GM21515 (cell line): ENCODE measurements at regions not wholly inside any gene's neighbourhood (a gene's known extent, or its start where the extent isn't known, plus 50 kb on each side); places are given as distances from the start of the nearest gene placed in this dataset.
"Not testable (repeated sequence)": the region's sequence is repeated elsewhere in the genome, so short reads cannot be mapped to it uniquely, and the experiment has no call there.

Experiments used
- ATAC-seq: cut with Tn5 transposase; IDR thresholded peaks from one replicate; pipeline ENCODE4 v1.9.1; 2021; ENCODE audit not compliant: unreplicated experiment

- ATAC-seq = no peak
Observed at GRCh38 chr13:69283301-69283700, 824.3 kb upstream of the ATXN8OS start.

DNA sequence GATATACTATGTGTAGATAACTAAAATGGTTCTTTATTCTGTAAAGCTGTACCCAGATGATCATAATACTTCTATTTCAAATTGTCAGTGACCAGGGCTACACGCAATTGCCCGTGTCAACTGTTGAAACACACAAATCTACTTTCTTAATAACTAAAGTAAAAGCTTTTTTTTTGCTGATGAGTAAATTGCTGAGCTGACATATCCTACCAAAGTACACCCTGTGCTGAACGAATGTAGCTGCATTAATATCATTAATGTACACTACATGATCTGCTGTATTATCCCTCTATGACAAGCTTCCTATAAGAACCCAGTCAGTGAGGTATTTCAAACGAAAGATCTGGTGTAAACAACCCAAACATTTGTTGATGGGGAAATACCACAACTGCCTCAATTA lies 827.2 kb upstream of the ATXN8OS start:
- ATAC-seq = no peak

- ATAC-seq = no peak
Observed at GRCh38 chr13:69279213-69279612, 828.4 kb upstream of the ATXN8OS start.

DNA sequence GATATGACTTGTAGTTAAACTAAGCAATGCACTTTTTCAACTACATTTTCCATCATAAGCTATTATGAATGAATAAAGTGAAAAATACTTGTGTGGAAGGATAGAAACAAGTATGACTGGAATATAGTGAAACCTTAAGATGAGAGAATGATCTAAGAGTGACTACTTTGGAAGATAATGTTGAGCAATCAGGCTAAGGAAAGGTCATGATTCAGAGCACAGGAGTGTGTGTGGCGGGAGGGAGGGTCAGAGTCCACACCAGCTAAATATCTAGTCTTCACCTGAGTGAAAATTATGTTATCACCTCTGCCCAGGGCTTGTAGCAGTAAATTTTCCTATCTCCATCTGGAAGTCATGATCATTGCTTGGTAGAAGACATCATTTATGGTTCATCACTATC lies 833.4 kb upstream of the ATXN8OS start:
- no peak for ATAC-seq

GRCh38 chr13:69264362-69265334 lies 843.0 kb upstream of the ATXN8OS start:
- ATAC-seq = no peak

DNA sequence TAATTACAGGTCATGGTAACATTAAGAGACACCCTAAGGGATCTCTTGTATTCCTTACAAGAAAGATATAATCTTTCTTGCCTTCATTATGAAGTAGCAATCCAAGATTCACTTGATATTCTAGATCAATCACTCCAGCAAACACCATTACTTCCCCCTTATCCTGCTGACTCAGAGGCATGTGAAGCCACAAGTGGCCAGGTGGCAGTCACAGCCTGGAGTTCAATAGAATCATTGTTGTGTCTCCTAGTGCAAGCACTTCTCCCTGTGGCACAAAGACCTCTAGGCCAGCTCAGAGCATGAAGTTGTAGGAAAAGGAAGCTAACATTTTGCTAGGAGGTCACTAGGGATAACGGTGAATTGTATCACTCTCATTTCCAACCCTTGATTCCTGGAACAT lies 864.3 kb upstream of the ATXN8OS start:
- ATAC-seq = no peak

- no peak for ATAC-seq
Observed at GRCh38 chr13:69234171-69234570, 873.5 kb upstream of the ATXN8OS start.

- ATAC-seq = no peak
Observed at GRCh38 chr13:69226427-69226826, 881.2 kb upstream of the ATXN8OS start.

DNA sequence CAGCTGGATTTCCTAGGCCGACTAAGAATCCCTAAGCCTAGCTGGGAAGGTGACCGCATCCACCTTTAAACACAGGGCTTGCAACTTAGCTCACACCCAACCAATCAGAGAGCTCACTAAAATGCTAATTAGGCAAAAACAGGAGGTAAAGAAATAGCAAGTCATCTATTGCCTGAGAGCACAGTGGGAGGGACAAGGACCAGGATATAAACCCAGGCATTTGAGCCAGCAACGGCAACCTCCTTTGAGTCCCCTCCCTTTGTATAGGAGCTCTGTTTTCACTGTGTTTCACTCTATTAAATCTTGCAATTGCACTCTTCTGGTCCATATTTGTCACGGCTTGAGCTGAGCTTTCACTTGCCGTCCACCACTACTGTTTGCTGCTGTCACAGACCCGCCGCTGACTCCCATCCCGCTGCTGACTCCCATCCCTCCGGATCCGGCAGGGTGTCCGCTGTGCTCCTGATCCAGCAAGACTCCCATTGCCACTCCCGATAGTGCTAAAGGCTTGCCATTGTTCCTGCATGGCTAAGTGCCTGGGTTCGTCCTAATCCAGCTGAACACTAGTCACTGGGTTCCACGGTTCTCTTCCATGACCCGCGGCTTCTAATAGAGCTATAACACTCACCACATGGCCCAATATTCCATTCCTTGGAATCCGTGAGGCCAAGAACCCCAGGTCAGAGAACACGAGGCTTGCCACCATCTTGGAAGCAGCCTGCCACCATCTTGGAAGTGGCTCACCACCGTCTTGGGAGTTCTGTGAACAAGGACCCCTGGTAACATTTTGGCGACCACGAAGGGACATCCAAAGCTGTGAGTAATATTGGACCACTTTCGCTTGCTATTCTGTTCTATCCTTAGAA lies 885.8 kb upstream of the ATXN8OS start:
- not testable (repeated sequence) for ATAC-seq

GRCh38 chr13:69213396-69213795 lies 894.2 kb upstream of the ATXN8OS start:
- no peak for ATAC-seq

GRCh38 chr13:69204620-69205019 lies 903.0 kb upstream of the ATXN8OS start:
- ATAC-seq = no peak

GRCh38 chr13:69202996-69203395 lies 904.6 kb upstream of the ATXN8OS start:
- ATAC-seq = no peak

DNA sequence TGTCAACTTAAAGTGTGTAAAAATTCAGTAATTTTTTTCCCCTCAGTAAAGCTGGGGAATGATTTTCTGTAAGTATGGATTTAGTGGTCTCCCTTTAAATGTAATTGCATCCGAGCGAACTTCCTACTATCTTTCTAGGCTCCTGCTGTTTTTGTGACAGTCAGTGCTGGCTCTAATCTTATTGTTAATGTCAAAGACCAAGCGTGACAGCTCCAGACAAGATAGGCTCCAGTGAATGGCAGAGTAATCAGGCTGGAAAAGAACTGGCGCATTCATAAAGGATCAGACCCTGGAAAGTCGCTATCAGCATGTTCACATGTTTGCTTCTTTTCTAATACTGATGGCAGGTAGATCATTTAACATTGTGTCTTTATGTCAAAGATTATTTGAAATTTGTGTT lies 908.0 kb upstream of the ATXN8OS start:
- ATAC-seq = no peak

- ATAC-seq = no peak
Observed at GRCh38 chr13:69198706-69199105, 908.9 kb upstream of the ATXN8OS start.

DNA sequence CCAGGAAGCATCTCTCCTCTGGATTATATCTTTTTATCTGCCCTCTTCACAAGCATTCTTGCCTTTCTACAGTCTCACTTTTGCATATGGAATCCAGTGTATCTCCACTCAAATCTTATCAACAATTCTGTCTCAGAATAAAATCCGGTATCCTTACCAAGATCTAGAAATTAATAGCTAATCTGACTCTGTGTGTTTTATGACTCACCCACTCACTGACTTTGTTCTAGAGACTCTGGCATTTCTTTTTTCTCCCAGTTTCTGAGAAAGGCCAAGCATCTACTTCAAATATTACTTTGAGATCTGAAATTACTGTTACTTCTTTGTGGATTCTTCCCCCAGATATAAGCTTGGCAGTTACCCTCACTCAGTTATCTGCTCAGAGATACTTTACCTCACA lies 913.5 kb upstream of the ATXN8OS start:
- no peak for ATAC-seq

DNA sequence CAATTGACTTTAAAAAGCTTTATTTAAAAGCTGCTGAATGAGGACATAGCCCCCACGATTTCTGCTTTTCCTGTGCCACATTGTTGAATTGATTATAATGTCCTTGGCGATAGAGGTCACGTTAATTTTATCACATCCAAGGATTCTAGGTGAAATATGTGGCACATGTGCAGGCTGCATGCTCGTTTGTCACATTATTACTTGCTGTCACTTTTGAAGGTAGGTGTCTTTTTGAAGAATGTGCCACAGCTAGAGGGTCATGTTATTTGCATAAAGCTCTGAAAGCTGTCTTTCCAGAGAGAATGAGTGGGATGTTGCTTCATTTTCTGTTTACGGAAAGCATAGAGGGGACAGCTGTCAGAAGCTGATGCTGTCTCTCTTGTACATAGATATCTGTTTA lies 927.6 kb upstream of the ATXN8OS start:
- no peak for ATAC-seq

DNA sequence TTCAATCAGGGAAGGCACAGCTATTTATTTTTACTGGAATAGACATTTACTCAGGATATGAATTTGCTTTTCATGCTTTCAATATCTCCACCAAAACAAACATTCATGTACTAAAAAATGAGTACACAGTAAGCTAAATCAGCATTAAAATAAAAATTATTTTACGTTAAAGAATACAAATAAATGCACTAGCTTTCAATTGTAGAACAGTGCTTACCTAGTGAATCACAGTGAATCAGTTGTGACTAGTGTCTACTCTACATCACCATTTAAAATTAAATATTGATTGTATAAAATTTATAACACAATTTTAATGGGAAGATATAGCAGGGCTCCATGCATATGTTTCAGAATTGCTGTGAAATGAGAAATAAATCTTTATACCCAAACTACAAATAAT lies 929.6 kb upstream of the ATXN8OS start:
- no peak for ATAC-seq

DNA sequence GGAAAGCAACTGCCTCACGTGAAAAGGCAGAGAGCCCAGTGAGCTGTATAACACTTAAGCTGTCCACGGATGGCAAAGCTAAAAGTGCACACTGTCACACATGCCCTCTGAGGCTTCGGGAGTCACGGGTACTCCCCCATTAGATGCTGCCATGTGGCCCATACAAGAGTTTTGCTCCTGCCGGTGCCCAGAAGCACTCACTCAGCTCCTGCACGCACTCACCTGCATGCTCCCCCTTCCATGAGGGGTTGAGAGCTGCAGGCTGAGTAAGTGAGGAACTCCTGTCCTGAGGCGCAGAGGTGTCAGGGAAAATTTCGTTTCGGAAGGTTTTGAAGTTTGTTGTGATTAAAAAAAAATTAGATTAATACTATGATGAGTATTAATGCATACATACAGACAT lies 939.2 kb upstream of the ATXN8OS start:
- ATAC-seq = no peak

GRCh38 chr13:69155136-69155535 lies 952.5 kb upstream of the ATXN8OS start:
- no peak for ATAC-seq

DNA sequence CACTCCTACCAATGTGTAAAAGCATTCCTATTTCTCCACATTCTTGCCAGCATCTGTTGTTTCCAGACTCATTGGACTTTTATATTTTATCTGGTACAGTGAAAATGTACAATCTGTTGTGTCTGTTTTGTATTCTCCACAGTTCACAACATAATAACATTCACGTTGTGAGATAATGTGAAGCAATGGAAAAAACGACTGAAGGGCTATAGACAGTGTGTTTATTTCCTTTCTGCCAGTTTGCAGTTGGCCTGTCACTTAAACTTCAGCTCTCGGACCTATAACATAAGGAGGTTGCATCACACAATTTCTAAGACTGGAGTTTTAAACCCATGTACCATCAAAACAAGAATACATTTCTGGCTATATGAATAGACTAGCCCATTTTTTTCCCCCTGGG lies 965.5 kb upstream of the ATXN8OS start:
- no peak for ATAC-seq

DNA sequence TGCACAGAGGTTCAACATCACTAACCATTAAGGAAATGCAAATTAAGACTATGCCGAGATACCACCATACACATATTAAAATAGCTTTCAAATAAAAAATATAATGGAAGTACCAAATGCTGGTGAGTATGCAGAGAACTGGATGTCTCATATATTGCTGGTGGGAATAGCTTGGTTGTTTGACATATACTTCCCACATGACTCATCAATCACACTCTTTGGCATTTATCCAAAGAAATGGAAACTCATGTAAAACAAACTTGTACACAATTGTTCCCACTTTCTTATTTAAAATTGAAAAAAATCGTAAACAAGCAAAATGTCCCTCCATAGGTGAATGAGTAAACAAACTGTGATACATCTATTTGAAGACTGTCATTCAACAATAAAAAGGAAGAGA lies 982.6 kb upstream of the ATXN8OS start:
- ATAC-seq = no peak
